GM21390 (cell line): ENCODE measurements at regions not wholly inside any gene's neighbourhood (a gene's known extent, or its start where the extent isn't known, plus 50 kb on each side); places are given as distances from the start of the nearest gene placed in this dataset.
"Not testable (repeated sequence)": the region's sequence is repeated elsewhere in the genome, so short reads cannot be mapped to it uniquely, and the experiment has no call there.

Source experiments
- ATAC-seq: cut with Tn5 transposase; IDR thresholded peaks from one replicate; pipeline ENCODE4 v1.9.1; 2021; ENCODE audit not compliant: unreplicated experiment

DNA sequence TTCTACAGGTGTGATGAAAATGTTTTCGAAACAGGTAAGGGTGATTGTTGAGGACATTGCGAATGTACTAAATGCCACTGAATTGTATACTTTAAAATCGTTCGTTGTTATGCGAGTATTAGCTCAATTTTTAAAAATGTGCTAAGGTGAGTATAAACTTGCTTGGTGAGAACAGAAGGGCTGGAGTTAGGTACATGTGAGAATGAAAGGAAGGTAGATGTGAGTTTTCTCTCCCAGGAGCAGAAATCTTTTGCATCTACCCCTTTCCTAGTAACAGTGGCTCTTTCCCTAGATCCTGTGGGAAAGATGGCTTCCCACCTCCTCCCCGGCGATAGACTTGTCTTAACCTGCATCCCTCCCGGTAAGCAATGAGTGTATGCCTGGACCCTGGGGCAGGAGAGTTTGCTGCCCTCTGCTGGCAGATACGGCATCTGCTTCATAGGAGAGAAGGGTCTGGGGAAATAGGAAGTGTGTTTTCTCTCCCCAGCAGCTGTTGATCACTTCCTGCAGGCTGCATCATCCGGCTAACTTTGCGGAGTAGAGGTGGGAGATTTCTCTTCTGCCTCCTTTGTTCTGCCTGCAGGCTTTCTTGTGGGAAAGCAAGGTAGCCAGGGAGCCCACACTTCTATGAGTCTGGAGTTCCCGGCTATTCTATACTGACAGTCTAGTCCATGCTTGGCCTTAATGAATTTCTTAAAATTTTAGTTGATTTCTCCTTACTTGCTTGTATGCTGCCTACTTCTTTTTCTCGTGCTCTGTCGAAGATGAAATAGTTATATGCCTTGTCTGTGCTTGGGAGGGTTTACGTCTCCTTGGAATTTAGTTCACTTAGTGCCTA, 373.3 kb upstream of the SEMA6A start:
- peak; percentile 99 for ATAC-seq

DNA sequence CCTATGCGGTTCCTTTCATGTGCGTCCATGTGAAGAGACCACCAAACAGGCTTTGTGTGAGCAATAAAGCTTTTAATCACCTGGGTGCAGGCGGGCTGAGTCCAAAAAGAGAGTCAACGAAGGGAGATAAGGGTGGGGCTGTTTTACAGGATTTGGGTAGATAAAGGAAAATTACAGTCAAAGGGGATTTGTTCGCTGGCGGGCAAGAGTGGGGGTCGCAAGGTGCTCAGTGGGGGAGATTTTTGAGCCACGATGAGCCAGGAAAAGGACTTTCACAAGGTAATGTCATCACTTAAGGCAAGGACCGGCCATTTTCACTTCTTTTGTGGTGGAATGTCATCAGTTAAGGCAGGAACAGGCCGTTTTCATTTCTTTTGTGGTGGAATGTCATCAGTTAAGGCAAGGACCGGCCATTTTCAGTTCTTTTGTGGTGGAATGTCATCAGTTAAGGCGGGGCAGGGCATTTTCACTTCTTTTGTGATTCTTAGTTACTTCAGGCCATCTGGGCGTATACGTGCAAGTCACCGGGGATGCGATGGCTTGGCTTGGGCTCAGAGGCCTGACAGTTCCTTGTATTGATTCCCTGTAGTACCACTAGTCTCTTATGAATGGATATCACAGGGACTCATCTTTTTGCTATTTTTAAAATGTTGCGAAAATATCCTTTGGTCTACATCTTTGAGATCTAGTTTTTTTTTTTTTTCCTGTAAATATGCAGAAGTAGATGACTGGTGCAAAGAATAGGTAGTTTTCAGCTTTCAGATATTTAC, 371.2 kb upstream of the SEMA6A start:
- ATAC-seq = not testable (repeated sequence)

DNA sequence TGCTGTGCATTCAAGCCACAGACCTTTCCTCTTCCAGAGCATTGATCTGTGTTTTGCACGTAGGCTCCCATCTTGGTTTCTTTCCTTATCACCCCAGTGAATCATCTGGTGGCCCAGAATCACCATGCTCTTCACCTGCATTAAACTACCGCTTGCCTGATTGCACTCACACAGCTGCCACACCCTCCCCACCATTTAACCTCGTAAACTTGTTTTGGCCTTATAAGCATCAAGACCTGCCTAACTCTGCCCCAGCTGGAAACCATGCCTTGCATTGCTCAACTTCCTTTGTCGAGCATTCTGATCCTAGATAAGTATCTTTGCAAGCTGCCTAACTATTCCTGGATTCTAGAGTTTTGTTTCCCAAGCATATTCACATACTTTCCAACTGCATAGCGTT, 369.6 kb upstream of the SEMA6A start:
- ATAC-seq = no peak

DNA sequence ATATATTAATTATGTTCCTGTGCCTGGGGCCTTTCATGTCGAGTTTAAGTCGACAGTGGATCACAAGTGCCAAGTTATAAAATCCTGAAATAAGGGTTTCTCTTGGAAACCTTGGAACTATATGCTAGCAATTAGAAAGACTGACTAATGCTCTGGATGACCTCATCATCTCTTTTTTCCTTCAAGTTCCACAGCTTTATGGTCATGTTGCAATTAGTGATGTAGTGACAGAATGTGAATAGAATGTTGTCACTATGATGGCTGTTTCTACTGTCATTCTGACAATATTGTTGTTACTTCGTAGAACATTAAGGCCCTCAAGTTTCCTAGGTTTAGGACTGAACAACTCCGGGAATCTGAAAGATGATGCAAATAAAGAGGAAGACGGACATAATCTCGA, 368.0 kb upstream of the SEMA6A start:
- ATAC-seq = no peak

DNA sequence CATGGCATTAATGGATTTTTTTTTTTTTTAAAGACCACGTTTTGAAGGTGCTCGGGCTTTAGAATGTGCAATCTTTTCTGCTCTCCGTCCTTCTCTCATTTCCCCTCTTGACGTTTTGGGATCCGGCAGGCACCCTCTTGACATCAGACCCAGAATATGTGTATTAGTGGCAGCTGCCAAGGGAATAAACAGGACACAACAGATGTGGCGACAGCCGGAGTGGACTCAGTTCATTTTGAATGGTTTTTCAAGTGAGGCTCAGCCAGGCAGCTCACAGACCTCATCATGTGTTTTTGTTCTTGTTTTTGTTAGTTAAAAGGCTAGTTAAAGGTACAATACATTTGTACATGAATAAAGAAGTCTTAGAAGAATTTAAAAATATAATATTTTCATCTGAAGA, 365.0 kb upstream of the SEMA6A start:
- no peak for ATAC-seq

DNA sequence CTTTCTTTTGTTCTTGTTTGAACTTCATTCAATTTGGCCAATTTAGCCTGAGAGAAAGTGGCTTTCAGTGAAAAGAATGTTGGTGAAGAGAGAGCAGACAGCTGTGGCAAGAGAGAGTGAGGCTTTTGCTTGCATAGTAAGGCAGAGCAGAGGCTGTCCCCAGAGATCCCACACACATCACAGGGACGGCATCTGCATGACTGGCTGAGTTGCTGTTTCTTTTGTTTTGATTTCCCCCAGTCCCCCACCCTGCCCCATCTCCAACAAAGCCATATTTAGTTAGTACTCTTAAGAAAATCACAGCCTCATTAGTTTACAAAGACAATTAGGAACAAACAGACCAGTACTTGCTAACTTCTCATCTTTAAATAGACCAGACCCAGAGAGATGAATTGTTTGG, 363.9 kb upstream of the SEMA6A start:
- no peak for ATAC-seq

DNA sequence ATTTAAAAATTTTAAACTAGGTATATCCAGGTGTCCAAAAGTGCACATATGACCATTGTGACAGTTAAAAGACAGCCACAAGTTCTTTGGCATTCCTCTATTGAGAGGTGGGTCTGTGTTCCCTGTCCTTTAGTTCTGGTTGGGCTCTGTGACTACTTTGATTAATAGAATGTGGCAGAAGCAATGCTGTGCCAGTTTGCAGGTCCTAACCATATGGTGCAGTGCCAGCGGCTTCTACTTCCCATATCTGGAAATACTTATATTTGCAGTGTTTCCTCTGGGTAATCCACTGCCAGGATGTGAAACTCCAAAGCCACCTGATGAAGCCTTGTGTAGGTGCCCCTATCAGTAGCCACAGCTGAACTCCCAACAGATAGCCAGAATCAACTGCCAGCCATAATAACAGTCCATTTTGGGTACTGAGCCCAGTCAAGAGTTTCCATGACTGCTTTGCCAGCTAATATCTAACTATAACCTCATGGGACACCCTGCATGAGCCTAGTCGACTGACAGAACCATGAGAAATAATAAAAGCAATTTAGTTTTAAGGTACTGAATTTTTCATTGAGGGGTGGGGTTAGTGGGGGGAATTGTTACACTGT, 361.0 kb upstream of the SEMA6A start:
- no peak for ATAC-seq

DNA sequence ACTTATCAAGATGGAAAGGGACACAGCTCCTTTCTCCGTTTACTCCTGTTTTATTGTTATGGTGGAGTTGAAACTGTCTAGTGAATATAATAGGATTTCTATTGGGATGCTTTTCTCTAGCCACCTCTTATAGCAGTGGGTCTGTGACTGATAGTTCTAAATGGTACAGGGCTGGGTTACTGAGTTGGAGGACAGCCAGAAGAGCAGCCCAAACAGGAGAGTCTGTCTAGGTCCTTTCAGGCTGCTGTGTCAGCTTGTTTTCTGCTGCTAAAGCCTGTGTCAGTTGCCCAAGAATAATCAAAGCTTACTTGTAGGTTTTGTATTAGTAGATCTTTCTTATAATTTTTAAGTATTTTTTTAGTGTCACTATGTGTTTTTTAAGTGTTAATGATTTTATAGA, 356.0 kb upstream of the SEMA6A start:
- no peak for ATAC-seq

DNA sequence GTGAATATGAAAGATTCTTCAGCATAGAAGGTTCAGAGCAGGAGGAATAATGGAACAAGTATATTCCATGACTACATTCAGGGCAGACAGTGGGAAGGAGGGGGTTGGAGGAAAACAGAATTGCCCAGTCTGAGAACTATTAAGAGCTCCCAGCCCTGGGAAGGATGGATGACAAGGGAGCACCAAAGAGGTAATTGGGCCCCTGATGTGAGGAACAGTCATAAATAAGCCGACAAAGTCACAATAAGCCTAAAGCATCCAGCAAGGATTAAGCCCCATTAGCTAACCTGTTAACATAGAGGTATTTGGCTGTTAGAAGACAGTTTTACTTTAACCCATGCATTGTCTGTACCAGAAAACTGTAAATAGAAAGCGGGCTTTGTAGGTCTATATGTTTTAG, 348.7 kb upstream of the SEMA6A start:
- no peak for ATAC-seq

DNA sequence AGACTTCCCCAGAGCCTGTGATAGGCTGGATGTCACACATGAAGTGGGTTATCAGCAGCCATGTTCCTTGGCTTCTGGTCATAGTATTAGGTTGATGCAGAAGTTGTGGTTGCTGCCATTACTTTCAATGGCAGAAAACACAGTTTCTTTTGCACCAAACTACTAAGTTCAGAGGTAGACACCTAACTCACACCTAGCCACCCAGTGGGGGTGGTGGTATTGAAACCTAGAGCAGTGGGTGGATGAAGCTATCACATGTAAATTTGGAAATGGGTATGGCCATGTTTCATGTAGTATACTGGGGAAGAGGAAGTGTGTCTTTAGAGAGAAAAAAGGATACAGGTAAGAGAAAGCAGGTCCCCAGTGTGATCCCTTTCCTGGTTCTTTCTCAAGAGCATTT, 347.9 kb upstream of the SEMA6A start:
- ATAC-seq = peak; percentile 82

DNA sequence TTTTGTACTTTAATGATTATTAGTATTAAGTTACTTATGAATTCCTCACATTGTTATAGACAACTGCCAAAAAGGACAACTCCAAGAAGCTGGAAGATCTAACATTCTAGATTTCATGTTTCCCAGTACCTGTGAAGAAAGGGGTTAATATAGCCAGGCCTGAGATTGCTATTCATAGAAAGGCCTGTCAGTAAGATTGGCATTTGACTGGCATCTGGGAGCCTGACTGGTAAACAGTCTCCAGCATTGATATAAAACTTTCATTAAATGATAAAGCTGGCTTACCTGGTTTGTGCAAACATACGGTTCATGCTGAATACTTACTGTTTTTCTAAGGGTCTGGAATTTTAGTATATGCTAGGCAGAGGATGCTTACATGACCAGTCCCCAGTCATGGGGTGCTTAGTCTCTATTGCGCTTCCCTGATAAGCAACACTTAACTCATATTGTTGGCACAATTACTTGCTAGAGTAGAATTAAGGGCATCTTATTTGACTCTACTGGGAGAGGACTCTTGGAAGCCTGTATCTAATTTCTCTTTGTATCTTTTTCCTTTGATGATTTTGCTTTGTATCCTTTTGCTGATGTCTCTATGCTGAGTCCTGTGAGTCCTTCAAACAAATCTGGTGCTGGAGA, 340.4 kb upstream of the SEMA6A start:
- ATAC-seq = no peak

DNA sequence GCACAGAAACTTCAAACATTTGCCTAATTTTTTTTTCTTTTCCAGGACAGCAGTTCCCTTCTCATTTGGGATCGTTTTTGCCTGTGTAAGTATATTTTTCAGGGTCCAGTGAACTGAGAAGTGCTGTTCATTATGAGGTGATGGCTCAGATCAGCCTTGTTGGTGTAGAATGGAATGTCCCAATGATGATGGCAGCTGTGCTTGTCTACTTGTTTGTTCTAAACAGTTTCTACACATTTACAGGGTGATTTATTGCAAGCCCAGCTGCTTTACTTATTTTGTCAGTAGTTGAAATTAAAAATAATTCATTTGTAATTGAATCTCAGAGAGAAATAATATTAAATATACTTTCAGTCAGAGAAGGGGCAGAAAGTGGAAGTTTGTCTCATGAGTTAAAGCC, 337.6 kb upstream of the SEMA6A start:
- ATAC-seq = no peak

DNA sequence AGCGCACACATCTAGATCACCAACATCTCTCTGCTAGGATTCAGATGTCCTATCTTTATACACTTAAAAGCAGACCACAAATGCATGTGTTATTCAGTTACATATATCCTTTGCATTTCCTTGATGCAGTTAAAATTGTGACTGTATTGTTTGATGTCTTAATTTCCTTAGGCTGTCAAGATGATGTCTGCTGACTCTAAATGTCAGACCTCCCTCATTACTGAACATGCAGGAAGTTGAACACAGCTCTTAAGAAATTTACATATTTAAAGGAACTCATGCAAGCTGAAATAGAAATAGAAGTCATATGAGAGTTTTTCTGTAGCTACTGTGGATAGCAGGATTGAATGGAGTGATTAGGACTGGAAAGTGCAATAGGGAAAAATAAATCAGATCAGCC, 336.5 kb upstream of the SEMA6A start:
- no peak for ATAC-seq

DNA sequence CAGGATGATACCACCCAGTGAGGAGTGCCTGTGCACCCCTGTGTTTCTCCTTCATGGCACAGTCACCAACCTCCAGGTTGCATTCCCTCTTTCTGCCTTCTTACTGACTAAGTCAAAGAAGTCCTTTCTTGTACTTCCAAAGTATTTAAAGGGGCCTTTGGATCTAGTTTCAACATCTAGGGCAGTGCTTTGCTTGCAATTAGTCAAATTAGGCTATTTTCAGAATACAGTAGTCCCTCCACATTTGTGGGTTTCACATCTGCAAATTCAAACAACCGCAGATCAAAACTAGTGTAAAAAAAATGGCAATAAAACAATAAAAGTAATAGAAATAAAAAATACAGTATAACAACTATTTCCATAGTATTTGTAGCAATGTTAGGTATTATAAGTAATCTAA, 333.9 kb upstream of the SEMA6A start:
- ATAC-seq = peak; percentile 58

DNA sequence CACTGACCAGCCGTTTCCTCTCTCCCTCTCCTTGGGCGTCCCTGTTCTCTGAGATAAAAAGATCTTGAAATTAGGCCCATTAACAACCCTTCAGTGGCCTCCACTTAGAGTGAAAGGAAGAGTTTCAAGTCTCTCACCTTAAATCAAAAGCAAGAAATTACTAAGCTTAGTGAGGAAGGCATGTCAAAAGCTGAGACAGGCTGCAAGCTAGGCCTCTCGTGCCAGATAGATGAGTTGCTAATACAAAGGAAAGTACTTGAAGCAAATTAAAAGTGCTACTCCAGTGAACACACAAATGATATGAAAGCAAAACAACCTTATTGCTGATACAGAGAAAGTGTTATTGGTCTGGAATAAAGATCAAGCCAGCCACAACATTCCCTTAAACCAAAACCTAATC, 331.3 kb upstream of the SEMA6A start:
- peak; percentile 51 for ATAC-seq

DNA sequence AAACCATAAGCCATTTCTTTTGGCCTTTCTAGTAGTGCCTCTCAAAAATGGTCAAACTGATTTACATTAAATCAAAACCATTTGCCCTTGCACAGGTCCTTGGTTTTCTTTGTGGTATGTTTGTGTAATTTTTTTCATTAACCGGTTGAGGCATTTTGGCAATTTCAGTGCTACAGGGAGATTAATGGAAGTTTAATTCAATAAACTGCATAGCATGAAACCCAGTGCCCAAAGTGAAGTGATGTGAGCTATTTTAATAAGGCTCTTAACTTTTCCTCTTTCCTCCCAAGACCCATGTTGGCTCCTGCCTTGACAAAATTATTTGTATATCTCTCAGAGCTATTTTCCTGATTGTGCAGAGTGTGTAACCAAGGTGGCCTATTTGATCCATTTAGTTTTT, 326.2 kb upstream of the SEMA6A start:
- ATAC-seq = no peak

DNA sequence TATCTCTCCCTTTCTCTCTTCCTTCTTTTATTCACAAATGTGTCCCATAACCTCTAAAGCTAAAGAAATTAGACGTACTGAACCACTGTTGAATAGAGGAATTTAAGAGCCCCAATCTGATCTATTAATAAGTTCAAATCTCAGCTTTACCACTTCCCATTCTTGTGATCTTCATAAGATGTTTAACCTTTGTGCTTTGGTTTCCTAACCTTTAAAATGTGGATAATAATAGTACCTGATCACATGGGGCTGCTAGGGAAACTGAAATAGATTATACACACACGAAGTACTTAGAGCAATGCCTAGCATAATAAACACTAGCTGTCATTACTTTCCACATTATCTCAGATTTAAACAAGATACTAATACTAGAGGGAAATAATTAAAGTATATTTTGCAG, 324.3 kb upstream of the SEMA6A start:
- ATAC-seq = no peak

DNA sequence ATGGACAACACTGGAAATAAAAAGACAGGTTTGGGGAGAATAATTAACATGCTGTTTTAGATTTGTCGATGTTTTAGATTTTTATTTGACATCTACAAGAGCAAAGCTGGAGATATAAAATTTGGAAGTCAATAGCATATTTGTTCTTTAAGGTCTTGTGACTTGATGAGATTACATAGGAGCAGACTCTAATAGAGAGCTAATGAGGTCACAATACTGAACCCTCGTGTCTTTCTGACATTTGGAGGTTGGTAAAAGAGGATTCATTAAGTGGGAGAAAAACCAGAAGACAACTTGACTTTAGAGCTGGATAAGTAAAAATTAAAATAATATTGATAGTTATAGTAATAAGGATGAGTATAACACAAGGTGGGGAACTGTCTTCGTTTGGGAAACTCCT, 322.7 kb upstream of the SEMA6A start:
- ATAC-seq = no peak

DNA sequence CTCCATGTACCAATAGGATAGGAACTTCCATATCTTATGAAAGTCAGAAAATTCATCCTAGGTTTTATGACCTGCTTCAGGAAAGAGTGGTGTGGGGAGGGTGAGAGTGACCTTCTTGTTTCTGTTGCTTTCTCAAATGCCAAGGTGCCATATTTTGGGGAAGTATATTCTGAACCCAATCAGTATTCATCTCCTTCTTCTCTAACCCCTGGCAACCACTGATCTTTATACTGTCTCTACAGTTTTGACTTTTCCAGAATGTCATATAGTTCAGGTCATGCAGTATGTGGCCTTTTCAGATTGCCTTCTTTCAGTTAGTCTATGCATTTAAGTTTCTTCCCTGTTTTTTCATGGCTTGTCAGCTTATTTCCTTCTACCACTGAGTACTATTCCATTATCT, 321.4 kb upstream of the SEMA6A start:
- ATAC-seq = no peak

DNA sequence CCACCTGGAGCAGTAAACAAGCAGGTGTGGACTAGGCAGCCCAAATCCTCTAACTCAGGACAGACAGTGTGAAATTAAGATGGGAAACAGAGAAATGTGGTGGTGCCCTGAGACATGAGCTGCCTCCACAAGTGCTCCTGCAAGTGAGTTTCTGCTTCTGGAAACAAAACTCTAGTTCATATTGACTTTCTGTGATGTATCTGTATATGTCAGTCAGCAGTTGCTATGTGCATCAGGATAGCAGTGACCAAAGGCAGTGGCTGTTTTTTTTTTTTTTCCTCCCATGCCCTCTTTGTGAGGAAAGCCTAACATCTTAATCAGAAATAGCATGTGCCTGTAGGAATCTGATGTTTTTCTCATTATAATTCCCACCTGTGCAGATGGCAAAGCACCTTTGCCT, 318.4 kb upstream of the SEMA6A start:
- ATAC-seq = no peak

DNA sequence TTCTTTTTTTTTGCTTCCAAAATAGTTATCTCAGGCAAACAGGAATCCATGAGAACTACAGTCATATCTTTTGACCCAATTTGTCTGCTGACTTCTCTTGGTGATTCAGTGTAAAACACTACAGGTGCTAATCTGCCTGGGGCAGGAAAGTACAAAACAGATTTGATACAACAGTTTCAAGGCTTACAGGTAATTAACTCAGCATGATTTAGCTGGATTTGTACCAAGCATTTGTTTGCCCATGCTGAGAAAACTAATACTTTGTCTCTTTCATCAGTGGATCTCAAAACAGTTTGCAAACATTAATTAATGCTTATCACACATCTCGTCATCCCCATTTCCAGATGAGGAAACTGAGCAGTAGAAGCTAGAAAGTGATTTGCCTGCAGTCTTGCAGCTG, 312.5 kb upstream of the SEMA6A start:
- ATAC-seq = no peak

DNA sequence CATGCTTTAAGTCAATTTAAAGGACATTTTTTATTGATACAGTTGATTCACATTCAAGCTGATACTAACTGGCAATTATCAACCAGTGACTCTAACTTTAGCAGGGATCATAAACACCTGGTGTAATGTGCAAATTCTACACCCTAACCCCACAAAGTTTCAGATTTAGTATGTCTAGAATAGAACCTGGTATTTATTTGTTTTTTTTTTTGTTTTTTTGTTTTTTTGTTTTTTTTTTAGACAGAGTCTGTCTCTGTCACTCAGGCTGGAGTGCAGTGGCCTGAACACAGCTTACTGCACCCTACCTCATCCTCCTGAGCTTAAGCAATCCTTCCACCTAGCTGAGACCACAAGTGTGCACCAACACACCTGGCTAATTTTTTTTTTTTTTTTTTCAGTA, 311.2 kb upstream of the SEMA6A start:
- ATAC-seq = peak; percentile 50
